ENCODE measurements at regions not wholly inside any gene's neighbourhood (a gene's known extent, or its start where the extent isn't known, plus 50 kb on each side); places are given as distances from the start of the nearest gene placed in this dataset.

DNA sequence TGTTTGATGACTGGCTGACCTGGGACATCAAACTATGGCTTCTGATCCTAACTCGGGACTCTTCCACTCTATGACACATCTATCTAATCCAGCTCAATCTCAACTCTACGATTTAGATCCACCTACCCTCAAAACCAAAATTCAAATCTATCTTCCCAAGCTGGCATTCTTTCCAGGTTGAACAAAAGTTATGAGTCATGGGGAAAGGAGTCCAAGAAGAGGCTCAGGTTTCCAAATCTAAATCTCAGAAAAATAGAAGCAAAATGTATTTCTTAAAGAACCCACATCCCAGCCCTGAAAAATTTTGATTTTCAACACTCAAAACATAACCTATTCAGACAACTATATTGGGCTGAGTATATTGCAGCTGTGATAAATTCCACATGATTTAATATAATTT lies 143.9 kb upstream of the IPO5 start:
- no peak for DNase-seq

DNA sequence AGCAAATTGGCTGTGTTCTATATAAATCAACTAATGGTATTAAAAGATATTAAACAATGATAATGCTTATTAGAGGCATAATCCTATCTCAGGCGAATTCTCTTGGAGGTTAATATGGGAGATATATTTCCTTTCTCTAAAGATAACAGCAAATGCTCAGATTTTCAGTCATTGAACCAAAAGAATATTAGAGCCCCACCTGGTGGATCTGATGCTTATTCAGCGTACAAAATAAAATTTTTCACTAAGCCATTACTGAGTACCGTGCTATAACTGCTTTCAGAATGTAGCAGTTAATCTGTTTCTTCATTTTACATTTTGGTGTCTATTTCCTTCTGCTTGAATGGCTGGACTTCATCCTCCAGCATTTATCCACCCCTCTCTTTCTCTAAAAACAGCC lies 143.3 kb upstream of the IPO5 start:
- no peak for DNase-seq

DNA sequence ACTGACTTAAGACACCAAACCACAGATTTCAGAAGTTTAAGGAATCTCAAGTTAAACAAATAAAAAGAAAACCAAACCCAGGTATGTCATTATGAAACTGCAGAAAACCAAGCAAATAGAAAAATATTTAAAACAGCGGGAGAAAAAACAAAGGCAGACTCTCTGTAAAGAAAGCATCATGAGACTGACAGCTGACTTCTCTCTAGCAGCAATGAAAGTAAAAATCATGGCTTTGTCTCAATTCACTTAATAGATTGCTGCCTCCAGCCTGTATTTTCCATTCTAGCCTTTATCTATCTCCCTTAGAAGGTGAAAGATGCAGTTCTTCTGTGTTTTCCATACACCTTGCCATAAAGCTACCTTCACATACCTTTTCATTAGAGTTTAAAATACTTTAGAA lies 131.1 kb upstream of the IPO5 start:
- no peak for DNase-seq

DNA sequence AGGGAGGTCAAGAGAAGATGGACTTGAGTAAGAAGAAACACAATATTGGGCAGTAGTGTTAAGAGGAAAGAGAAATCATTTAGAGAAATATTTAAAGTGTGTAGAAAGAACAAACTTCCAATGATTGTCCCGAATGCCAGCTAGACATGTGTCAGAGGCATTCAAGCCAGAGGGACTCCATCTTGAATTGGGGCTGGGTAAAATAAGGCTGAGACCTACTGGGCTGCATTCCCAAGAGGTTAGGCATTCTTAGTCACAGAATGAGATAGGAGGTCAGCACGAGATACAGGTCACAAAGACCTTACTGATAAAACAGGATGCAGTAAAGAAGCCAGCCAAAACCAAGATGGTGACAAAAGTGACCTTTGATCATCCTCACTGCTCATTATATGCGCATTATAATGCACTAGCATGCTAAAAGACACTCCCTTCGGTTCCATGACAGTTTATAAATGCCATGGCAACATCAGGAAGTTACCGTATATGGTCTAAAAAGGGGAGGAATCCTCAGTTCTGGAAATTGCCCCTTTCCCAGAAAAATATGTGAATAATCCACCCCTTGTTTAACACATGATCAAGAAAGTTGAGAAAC lies 127.0 kb upstream of the IPO5 start:
- DNase-seq: no peak

DNA sequence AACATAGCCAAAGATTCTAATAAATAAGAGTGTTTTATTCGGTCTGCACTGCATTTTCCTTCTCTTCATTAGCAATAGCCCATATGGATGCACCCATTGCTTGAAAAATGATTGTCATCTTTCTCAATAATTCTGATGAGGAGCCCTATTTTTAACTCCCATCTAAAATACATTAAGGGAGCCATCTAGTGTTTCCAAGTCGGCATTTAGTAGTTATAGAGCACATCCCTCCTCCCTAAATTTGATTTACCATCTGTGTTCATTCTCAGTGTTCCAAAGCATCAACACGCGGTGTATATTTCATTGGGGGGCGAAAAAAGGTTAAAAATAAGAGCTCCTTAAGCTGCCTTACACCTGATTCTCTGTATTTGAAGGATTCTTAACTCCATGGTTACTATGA lies 119.2 kb upstream of the IPO5 start:
- DNase-seq: no peak

DNA sequence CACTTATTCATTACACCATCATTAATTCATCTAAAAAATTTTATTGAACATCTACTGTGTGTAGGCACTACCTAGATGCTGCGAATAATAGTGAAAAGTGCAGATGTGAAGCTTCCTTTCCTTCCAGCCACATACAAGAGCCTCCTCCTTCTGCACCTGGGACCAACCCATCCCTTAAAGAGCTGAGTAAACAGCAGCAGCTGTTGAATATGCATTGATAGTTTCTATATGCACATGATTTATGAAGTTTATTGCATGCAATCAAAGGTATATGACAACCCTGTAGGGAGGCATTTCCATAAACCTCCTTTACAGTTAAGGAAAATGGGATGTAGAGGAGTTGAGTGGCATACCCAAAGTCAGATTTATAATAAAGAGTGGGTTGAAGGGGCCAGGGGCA lies 110.3 kb upstream of the IPO5 start:
- no peak for DNase-seq

DNA sequence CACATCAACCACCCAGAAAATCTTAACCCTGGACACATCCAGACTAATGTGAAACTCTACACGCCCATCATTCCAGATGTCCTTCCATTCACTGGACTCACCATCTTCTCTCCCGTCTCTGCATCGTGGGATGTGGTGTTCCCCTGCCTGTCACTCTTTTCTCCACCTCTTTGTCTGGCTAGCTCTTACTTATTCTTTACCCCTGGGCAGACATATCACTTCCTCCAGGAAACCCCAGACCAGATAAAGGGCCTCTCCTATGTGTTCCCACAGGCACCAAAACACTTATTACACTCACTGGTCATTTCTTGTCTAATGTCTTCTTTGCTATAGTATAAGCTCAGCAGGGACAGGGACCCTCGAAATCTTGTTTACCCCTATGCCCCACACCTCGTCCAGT lies 109.3 kb upstream of the IPO5 start:
- no peak for DNase-seq

DNA sequence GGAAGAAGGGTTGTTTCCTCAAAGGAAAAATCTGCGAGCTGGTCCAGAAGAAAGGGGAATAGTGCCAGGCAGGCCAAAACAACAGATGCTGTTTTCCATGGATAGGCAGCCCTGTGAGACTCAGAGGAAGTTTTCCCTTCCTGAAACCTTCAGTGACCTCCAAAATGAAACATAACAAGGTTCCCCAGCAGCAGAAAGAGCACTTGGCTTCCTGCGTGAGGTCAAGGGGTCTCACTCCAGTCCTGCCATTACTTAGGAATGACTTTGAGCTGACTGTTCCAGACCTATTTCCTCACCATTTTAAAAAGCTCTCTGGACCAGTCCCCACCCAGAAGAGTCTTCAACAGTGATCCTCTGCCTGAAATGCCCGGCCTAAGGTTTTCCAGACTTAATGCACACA lies 104.6 kb upstream of the IPO5 start:
- no peak for DNase-seq

DNA sequence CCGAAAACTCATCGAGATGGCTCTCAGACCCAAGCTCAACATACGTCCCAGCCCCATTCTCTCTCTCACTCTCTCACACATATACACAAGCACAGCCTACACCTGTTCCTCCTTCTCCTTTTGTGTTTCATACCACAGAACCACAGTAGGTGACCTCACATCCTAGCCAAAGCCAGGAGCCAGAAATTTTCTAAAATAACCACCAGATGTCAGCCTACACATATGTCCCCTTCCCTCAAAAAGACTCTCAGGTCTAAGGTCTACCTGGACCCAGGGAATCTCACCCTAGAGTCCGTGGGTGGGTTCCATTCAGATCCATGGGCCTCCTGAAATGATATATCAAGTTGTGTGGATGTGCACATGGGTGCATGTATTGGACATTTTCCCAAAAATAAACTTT lies 104.2 kb upstream of the IPO5 start:
- DNase-seq: no peak

DNA sequence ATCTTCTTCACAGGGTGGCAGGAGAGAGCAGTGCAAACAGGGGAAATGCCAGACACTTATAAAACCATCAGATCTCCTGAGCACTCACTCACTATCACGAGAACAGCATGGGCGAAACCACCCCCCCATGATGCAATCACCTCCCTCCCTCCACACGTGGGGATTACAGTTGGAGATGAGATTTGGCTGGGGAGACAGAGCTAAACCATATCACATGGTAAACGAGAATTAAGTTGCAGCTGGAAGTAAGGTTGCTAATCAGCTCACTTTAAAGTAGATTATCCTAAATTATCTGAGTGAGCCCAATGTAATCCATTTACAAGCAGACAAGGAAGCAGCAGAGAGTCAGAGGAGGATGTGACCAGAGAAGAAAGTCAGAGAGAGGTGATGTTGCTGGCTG lies 102.2 kb upstream of the IPO5 start:
- DNase-seq: no peak

DNA sequence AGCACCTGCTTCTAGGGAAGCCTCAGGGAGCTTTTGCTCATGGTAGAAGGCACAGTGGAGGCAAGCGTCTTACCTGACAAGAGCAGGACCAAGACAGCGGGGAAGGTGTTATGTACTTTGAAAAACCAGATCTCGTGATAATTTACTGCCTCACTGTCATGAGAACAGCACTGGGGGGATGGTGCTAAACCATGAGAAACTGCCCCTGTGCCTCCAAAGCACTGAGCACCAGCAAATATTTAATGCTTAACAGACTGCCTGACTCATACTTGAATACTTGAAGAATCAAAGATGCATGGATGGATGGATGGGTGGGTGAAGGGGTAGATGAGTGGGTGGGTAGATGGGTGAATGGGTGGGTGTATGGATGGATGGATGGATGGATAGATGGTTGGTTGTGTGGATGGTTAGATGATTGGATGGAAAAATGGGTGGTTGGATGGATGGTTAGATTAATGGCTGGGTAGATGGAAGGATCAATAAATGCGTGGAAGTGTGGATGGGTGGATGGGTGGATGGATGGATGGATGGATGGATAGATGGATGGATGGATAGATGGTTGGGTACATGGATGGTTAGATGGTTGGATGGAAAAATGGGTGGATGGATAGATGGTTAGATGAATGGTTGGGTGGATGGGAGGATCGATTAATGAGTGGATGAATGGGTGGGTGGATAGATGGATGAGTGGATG lies 101.1 kb upstream of the IPO5 start:
- no peak for DNase-seq

DNA sequence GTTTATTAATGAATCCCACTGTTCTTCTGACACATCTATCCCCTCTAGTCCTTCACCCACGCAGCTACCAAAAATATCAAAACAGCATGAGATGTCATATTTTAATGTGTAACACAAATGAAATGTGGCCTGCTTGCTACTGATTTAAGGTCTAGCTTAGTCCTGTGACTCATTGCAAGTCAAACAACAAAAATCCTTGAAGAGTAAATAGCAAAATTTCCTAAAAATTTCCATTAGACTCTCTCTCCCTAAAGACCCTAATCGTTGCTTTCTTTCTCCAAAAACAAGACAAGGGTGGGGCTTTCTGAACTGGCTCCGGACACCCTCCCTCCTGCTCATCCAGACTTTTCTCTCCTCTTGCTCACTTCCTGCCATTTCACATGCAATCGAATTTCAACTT lies 99.9 kb upstream of the IPO5 start:
- no peak for DNase-seq

DNA sequence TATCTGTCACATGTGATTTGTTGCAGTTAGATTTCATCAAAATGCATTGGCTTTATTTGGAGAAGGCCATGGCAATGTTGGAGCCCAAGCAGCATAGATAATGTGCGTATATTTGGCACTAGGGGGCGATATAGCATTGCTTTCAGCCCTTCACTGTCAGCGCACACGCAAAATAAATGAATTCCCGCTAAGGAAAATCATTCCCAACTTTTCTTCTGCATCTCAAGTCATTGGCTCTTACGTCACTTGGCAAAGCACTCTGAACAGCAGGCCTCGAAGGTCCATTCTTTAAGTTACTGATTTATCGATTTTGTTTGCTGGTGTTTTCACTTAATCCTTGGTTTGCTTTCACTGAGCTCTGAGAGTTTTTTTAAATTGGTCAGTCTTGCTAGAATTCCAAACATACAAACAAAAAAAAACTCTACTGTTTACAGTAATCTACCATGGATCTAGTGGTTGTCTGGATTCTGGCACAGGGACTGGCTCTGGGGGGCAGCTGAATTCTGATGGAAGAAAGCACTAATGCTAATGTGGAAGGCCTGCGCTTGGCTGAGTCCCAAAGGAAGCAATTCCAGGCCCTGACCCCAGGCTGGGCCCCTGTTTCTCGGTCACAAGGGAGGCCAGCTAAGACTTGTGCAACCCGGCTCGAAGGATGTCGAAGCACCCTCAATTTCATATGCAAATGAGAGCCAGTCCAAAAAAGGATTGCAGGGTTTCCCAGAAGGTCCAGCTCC lies 97.7 kb upstream of the IPO5 start:
- DNase-seq: peak; percentile 54

DNA sequence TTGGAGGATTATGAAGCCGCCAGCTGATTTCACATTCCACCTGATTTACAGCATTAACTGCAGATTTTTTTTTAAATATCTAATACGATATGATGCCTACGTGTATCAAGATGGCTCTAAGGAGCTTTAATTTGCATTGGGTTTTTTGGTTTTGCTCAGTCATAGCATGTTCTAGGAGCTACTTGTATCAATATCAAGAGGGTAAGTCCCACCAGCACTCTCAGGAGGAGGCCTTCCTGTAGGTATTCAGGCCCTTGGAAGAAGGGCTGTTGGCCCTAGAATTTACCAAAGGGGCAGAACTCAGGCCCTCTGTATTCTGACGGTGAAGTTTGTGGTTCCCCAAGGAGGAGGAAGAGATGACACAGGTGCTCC lies 97.2 kb upstream of the IPO5 start:
- no peak for DNase-seq

DNA sequence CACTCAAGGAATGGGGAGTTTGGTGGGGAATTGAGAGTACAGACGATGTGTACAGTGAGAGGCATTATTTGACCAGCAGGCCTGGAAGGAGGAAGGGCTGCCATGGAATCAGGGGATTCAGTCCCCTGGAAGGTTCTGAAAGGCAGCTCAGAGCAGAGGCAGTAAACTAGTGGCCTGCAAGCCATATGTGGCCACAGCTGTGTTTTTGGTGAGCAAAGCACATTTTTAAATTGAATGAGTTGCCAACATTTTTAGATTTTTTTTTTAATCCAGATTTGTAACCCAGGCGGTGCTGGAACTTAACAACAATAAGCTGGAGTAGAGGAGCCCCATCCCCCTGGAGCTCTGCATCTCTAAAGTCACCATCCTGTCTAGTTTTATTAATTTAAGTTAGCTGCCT lies 95.3 kb upstream of the IPO5 start:
- DNase-seq: no peak

DNA sequence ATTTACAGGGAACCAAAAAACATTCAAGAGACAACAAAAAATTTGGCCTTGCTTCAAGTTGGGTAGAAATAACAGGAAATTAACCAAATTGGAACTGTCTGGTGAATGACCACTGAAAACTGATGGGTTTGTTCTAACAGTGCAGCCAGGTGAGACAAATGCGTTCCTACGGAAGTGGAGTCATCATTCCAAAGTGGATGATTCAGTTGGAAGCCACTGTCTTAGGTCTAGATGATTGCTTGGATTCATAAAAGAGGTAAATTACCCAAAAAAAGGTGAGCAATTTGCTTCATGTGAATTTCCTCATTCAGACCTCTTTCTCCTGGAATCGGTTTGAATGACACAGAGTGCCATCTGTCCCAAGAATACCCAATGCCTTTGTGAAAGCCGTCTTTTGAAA lies 87.1 kb upstream of the IPO5 start:
- no peak for DNase-seq

DNA sequence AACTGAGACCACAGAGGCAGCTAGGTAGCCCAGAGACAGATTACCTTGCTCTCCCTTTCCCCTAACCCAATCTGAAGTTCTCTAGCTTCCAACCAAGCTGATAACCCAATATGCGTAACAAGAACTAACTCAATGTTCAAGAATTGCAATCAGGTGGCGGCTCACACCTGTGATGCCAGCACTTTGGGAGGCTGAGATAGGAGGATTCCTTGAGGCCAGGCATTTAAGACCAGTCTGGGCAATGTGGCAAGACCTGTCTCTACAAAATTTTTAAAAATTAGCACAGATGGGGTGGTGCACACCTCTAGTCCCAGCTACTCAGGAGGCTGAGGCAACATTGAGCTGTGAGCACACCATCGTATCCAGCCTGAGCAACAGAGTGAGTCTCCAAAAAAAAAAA lies 86.7 kb upstream of the IPO5 start:
- DNase-seq: no peak

DNA sequence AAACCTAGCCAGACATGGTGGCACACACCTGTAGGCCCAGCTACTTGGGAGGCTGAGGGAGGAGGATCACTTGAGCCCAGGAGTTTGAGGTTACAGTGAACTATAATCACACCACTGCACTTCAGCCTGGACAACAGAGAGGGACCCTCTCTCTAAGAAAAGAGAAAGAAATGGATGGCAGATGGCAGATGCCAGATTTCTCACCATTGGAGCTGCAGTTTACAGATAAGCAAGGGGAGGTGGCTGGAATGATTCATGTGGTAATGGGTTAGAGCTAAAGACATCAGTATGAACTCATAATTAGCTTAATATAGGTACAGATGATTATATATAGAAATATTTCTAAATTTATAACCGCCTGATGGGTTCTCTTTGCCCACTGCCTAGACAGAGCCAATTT lies 80.1 kb upstream of the IPO5 start:
- DNase-seq: no peak

DNA sequence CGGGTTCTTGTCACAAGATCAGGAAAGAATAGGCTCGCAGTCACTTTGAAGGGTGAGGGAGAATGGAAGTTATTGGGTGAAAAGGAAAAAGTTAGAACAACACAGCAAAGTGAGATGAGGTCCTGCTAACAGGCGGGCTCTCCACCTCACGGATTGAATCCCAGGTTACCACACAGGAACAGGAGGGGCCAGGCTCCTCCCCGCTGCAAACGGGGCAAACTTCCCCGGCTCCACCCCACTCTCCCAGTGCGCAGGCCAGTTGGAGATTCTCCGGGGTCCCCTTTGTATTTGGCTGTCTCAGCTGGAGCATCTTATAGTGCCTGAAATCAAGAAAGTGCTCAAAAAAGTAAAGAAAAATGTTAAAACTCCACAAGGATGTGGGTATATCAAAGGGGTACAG lies 78.3 kb upstream of the IPO5 start:
- DNase-seq: no peak

DNA sequence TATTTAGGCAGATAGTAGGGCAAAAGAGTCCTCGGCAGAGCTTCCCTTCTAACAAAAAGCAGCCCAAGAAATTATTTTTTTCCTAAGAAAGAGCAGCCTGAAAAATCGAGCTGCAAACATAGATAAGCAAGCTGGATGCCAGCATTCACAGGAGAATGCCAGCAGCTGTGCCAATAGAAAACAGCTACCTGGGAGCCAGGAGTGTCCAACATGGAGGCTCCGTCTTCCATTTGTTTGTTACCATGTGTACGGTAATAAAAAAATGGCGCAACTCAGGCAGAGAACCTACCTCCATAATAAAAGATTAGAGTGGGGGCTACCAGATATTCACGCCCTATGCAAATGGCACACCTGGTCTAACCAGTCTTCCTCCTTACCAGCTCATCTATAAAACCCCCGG lies 77.6 kb upstream of the IPO5 start:
- no peak for DNase-seq

DNA sequence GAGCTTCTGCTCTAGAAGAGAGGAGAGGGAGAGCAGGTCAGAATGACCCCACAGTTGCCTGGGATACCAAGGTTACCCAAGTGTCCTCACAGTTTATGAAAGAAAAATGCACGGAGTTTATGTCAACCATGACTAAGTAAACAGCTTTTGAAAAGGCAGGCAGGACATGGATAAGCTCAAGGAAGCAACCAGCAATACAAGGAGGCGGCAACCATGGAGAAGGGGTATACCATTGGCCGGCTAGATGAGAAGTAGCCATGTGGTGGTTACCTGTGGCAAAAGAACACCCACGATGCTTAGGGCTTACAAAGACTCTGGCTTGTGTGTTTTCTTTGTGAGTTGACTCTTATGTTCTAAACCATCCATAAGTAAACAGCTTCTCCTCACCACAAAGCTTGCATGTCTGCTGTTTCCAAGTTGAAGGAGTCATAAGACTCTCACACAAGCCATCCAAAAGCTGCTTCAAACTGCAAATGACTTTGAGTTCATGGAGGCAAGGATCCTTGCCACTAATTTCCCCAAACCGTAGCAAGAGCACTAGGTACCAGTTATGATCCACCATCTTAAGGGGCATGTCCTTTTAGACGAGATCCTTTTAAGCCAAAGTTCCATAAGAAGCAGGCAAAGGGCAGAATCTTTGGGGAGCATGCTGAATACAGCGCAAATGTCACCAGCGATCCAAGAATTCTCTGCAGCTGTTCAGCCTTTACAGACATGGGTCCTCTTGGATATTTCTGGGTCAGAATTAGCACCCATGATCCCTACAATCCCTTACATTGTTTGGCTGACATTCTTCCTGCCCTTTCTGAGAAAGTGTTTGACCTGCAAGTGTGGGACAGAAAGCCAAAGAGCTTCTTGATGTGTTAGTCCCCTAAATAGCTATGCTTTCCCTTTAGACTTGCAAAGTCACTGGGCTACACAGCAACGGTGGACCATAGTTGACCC lies 74.8 kb upstream of the IPO5 start:
- DNase-seq: no peak

DNA sequence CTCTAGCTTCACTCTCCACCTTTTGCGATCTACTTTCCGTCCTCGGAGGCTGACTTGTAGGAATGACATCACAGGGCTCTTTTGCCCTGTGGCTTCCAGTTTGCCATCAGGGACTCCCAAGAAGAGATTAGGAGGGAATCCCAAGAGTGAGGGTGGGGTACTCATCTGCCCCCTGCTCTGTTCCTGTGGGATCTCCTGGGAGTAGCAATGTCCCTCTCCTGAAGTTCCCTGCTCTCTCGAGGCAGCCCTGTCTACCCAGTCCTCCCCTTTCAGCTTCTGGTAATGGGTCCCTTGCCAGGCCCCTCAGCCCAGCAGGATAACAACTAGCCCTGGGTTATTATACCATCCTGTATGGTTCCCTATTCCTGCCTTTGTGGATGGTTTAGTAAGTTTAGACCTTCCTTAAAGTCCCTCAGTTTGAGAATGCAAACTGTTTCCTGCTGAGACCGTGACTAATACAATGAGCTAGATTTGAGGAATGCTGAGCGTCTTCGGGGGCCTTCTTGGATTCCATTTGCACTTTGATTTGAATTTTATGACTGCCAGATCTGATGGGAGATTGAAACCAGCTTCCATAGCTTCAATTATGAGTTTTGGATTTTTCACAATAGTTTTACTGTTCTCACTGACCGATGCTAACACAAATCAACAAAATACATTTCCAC lies 73.7 kb upstream of the IPO5 start:
- DNase-seq: no peak

DNA sequence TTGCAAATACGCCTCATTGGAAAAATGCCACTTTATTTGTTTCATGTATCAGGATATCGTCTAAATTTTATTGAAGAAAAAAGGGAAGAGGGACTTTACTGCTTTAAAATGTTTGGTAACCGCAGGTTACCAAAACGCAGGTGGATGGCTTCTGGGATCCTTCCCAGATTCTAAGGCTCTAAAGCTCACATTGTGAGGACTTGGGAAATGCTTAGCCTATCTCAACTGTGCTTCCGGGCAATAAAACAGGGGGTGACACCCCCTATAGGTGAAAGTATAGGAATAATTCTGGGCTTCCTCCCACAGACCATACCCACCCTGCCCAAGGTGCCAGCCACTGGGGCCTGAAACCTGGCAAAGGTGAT lies 73.2 kb upstream of the IPO5 start:
- no peak for DNase-seq

All from left hindlimb (tissue), 1 donor.